ENCODE measurements at regions not wholly inside any gene's neighbourhood (a gene's known extent, or its start where the extent isn't known, plus 50 kb on each side); places are given as distances from the start of the nearest gene placed in this dataset.

GRCh38 chr4:20532871-20533870 is 167.1 kb upstream of the PACRGL start:
- TF ChIP-seq CTCF (IDR thresholded peaks at IDR 0.05; ENCODE audit: insufficient read depth, low read depth, low read length, missing control alignments) = no peak
- H3K4me3 ChIP-seq (ENCODE audit: low read length) = no peak overlapping the region
- no peak for DNase-seq (ENCODE audit: low read depth)

DNA sequence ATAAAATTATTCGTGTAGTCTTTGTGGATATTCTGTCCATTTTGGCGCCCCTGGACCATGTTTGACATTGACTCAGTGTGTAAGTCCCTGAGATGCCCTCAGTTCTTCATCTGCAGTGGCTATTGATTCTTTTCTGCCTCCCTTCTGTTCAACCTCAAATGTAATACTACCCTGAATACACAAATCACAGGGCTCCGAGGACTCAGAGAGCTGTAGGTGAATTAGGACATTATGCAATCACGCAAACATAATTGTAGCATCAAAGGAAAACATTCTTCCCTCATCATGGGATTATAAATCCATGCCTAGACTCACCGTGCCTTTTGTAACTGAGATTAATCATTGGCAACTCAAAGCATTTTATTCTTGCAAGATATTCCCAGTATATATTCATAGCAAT is 161.4 kb upstream of the PACRGL start:
- no peak for TF ChIP-seq CTCF (IDR thresholded peaks at IDR 0.05; ENCODE audit: insufficient read depth, low read depth, low read length, missing control alignments)

GRCh38 chr4:20543131-20543530 is 157.1 kb upstream of the PACRGL start:
- no peak overlapping the region for H3K4me3 ChIP-seq (ENCODE audit: low read length)
- no peak for TF ChIP-seq CTCF (IDR thresholded peaks at IDR 0.05; ENCODE audit: insufficient read depth, low read depth, low read length, missing control alignments)
- no peak for DNase-seq (ENCODE audit: low read depth)

More for the DNA sequence above, 161.4 kb upstream of the PACRGL start:
- peak; percentile 8 for DNase-seq (ENCODE audit: low read depth)
- H3K4me3 ChIP-seq (ENCODE audit: low read length) = no peak overlapping the region

- peak; percentile 54 for TF ChIP-seq CTCF (IDR thresholded peaks at IDR 0.05; ENCODE audit: insufficient read depth, low read depth, low read length, missing control alignments)
- peak; percentile 55 for DNase-seq (ENCODE audit: low read depth)
- H3K4me3 ChIP-seq (ENCODE audit: low read length) = no peak overlapping the region
These were observed 155.6 kb upstream of the PACRGL start for GRCh38 chr4:20544645-20545044.

DNA sequence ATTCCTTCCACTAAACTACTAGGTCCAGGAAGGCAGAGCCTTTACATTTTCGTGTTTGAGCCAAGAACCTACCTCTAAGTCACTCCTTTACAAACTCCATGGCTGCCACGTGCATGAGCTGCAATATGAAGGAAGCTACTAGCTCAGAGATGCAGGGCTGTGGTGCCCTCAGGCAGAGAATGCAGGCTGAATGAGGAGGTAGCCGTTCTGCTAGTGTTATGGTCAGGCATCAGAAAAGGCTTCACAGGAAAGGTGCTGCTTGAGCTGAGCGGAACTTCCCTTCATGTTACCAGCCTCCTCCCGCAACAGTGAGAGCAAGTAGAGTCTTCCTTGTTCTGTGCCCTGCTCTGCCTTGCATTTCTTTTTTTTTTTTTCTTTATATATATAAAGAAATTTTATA is 148.3 kb upstream of the PACRGL start:
- H3K4me3 ChIP-seq (ENCODE audit: low read length) = no peak overlapping the region
- no peak for TF ChIP-seq CTCF (IDR thresholded peaks at IDR 0.05; ENCODE audit: insufficient read depth, low read depth, low read length, missing control alignments)

GRCh38 chr4:20554134-20554533 is 146.1 kb upstream of the PACRGL start:
- H3K4me3 ChIP-seq (ENCODE audit: low read length) = no peak overlapping the region
- DNase-seq (ENCODE audit: low read depth) = peak; percentile 73
- no peak for TF ChIP-seq CTCF (IDR thresholded peaks at IDR 0.05; ENCODE audit: insufficient read depth, low read depth, low read length, missing control alignments)

More for the DNA sequence above, 148.3 kb upstream of the PACRGL start:
- peak; percentile 6 for DNase-seq (ENCODE audit: low read depth)
